ENCODE measurements at regions not wholly inside any gene's neighbourhood (a gene's known extent, or its start where the extent isn't known, plus 50 kb on each side); places are given as distances from the start of the nearest gene placed in this dataset.

DNA sequence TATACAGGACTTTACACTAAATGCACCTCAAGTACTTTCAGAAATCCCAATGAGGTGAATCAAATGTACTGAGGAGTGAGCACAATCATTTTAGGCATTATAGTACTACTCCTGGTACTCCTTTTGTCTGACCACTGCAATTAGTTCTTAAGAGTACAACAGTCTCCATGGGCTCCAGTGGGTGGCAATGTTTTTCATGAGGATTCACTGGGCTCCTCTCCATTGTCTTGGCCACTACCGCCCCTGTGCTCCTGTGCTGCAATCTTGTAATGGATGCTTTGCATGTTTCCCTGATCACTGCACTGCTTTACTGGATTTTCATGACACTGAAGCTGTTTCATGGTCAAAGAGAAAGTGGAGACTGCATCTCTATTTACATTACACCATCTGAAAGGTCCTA is 268.5 kb upstream of the ZSWIM2 start:
- H2BK15ac ChIP-seq (ENCODE audit: low read depth, low read length) = no peak overlapping the region
- no peak for DNase-seq

More for the DNA sequence above, 268.5 kb upstream of the ZSWIM2 start:
- no peak for TF ChIP-seq RFX5 (IDR thresholded peaks at IDR 0.05; ENCODE audit: low read depth, low read length)
- TF ChIP-seq CHD1 (IDR thresholded peaks at IDR 0.05; ENCODE audit: low read depth, low read length) = no peak
- TF ChIP-seq, protein P1, sequence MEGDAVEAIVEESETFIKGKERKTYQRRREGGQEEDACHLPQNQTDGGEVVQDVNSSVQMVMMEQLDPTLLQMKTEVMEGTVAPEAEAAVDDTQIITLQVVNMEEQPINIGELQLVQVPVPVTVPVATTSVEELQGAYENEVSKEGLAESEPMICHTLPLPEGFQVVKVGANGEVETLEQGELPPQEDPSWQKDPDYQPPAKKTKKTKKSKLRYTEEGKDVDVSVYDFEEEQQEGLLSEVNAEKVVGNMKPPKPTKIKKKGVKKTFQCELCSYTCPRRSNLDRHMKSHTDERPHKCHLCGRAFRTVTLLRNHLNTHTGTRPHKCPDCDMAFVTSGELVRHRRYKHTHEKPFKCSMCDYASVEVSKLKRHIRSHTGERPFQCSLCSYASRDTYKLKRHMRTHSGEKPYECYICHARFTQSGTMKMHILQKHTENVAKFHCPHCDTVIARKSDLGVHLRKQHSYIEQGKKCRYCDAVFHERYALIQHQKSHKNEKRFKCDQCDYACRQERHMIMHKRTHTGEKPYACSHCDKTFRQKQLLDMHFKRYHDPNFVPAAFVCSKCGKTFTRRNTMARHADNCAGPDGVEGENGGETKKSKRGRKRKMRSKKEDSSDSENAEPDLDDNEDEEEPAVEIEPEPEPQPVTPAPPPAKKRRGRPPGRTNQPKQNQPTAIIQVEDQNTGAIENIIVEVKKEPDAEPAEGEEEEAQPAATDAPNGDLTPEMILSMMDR (conservative IDR thresholded peaks at IDR 0.05; ENCODE audit: low read depth, low read length) = no peak
- TF ChIP-seq, protein P2, sequence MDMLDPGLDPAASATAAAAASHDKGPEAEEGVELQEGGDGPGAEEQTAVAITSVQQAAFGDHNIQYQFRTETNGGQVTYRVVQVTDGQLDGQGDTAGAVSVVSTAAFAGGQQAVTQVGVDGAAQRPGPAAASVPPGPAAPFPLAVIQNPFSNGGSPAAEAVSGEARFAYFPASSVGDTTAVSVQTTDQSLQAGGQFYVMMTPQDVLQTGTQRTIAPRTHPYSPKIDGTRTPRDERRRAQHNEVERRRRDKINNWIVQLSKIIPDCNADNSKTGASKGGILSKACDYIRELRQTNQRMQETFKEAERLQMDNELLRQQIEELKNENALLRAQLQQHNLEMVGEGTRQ (IDR thresholded peaks at IDR 0.05; ENCODE audit: low read depth, low read length) = no peak
- no peak for TF ChIP-seq FOS (IDR thresholded peaks at IDR 0.05; ENCODE audit: low read depth, low read length)
- TF ChIP-seq RCOR1 (IDR thresholded peaks at IDR 0.05; ENCODE audit: insufficient replicate concordance, low read length) = no peak
- TF ChIP-seq NFE2L2 (IDR thresholded peaks at IDR 0.05; ENCODE audit: low read depth, low read length) = no peak
- TF ChIP-seq SMC3 (IDR thresholded peaks at IDR 0.05; ENCODE audit: low read depth, low read length) = no peak
- TF ChIP-seq, protein P3, sequence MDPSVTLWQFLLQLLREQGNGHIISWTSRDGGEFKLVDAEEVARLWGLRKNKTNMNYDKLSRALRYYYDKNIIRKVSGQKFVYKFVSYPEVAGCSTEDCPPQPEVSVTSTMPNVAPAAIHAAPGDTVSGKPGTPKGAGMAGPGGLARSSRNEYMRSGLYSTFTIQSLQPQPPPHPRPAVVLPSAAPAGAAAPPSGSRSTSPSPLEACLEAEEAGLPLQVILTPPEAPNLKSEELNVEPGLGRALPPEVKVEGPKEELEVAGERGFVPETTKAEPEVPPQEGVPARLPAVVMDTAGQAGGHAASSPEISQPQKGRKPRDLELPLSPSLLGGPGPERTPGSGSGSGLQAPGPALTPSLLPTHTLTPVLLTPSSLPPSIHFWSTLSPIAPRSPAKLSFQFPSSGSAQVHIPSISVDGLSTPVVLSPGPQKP (IDR thresholded peaks at IDR 0.05; ENCODE audit: borderline replicate concordance, low read depth, low read length) = no peak
- TF ChIP-seq BHLHE40 (IDR thresholded peaks at IDR 0.05; ENCODE audit: low read depth, low read length) = no peak
- no peak overlapping the region for H3K14ac ChIP-seq (replicated peaks; ENCODE audit: low read depth, low read length)
- no peak overlapping the region for H4K5ac ChIP-seq (ENCODE audit: low read depth, low read length)
- H3K9me1 ChIP-seq (ENCODE audit: insufficient read depth, low read length) = no peaks in the 10 kb centered on the region
- H2AK5ac ChIP-seq (ENCODE audit: low read depth, low read length) = no peak overlapping the region
- H3K27me3 ChIP-seq (ENCODE audit: control insufficient read depth, insufficient read depth, low read length) = no peaks in the 10 kb centered on the region
- no peak overlapping the region for H4K91ac ChIP-seq (ENCODE audit: insufficient read depth, low read depth, low read length)
- H2AFZ ChIP-seq (replicated peaks; ENCODE audit: low read length, poor library complexity) = no peak overlapping the region
- ChIA-PET CTCF (interaction anchor here (0.6 kb wide), 1 partner anchor 192 kb away, joined by 3 read pairs; no protein-coding TSS in a partner anchor), POLR2A (ENCODE audit: unreplicated experiment) (no interaction called here)
- H3K79me1 ChIP-seq (ENCODE audit: low read depth in 1 of 2, low read length in 2 of 2) = no peaks in the 10 kb centered on the region
- intact Hi-C loops (cut with micrococcal nuclease) = no loop called here
- no peak overlapping the region for H4K8ac ChIP-seq (ENCODE audit: low read depth in 2 of 2, low read length in 2 of 2)
- no peak overlapping the region for H2BK5ac ChIP-seq (ENCODE audit: low read depth, low read length, poor library complexity, severe bottlenecking)
- no peak overlapping the region for H3K18ac ChIP-seq (ENCODE audit: low read depth, low read length)
- no peak overlapping the region for H3K4me2 ChIP-seq (ENCODE audit: low read depth, low read length)
- H3K4me1 ChIP-seq (ENCODE audit: control insufficient read depth, insufficient read depth, low read length) = no peaks in the 10 kb centered on the region
- H3K4me3 ChIP-seq (ENCODE audit: insufficient read depth, low read depth, low read length) = no peak overlapping the region
- WGBS, 2 experiments (ENCODE audit: extremely low coverage in 2 of 2, insufficient read length in 1 of 2) = no CpG with 5 or more reads among the region's 1 CpG
- no TSS peak for BruUV-seq (replicated peaks)
- no peak overlapping the region for H3K9ac ChIP-seq (ENCODE audit: low read depth, low read length)
- no peak overlapping the region for H3K56ac ChIP-seq (ENCODE audit: extremely low read depth, insufficient read depth, low read length)
- H3K27ac ChIP-seq (ENCODE audit: insufficient read depth, low read length) = no peak overlapping the region
- H4K20me1 ChIP-seq (ENCODE audit: insufficient read depth, low read length) = no peaks in the 10 kb centered on the region
- H3K4ac ChIP-seq (ENCODE audit: low read depth, low read length) = no peak overlapping the region
- no peaks in the 10 kb centered on the region for H3K36me3 ChIP-seq (ENCODE audit: control insufficient read depth, insufficient read depth, low read length)
- H2BK20ac ChIP-seq (ENCODE audit: low read depth, low read length) = no peak overlapping the region
- no peak overlapping the region for H2BK120ac ChIP-seq (ENCODE audit: low read depth, low read length)
- H3K9me3 ChIP-seq (ENCODE audit: control insufficient read depth, insufficient read depth, low read length) = no peaks in the 10 kb centered on the region
- dilution Hi-C loops (cut with HindIII; ENCODE audit: low sequenced_read_pairs, unreplicated experiment) = no loop called here
- H2AK9ac ChIP-seq (replicated peaks; ENCODE audit: low read depth, low read length, poor library complexity) = no peak overlapping the region
- in situ Hi-C loops (cut with MboI; ENCODE audit: low sequenced_read_pairs) = no loop called here
- H3K23ac ChIP-seq (ENCODE audit: low read depth, low read length) = no peak overlapping the region
- ATAC-seq (ENCODE audit: low read depth) = no peak
